Neural progenitor cell (in vitro differentiated cells): ENCODE measurements at regions not wholly inside any gene's neighbourhood (a gene's known extent, or its start where the extent isn't known, plus 50 kb on each side); places are given as distances from the start of the nearest gene placed in this dataset.

ENCODE experiments used
- EZH2 ChIP-seq: fragments of 200-600 bp; sonication (generic); IDR thresholded peaks from 2 replicates; pipeline ENCODE4 v1.6.1; 2017; ENCODE audit warnings: antibody characterized with exemption, mild to moderate bottlenecking, moderate library complexity
- EZH2phosphoT487 ChIP-seq: fragments of 200-600 bp; sonication (generic); IDR thresholded peaks from 2 replicates; pipeline ENCODE4 v1.6.1; 2017; ENCODE audit warnings: antibody characterized with exemption
- TF ChIP-seq, protein P1 (sequence below): fragments of 200-600 bp; sonication (generic); IDR thresholded peaks from 2 replicates; pipeline ENCODE4 v1.5.1; 2017; ENCODE audit warnings: antibody characterized with exemption, mild to moderate bottlenecking

DNA sequence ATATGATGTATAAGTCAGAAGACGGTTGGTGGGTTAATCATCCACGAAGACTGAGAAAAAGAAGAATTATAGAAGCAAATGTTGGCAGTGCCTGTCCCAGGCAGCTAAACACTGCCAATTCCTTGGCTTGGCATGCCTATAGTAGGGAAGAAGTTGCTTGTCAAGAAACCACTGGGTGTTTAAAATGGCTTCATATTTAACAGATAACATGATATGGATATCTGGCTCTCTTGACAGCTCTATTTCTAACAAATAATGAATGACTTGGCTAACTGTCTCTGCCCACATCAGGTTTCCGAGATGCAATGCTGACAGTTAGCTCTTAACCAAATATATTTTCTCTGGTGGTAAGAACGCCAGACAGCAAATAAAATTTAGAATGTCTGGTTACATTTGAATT is 341.7 kb upstream of the KCNMB2 start:
- TF ChIP-seq, protein P1, sequence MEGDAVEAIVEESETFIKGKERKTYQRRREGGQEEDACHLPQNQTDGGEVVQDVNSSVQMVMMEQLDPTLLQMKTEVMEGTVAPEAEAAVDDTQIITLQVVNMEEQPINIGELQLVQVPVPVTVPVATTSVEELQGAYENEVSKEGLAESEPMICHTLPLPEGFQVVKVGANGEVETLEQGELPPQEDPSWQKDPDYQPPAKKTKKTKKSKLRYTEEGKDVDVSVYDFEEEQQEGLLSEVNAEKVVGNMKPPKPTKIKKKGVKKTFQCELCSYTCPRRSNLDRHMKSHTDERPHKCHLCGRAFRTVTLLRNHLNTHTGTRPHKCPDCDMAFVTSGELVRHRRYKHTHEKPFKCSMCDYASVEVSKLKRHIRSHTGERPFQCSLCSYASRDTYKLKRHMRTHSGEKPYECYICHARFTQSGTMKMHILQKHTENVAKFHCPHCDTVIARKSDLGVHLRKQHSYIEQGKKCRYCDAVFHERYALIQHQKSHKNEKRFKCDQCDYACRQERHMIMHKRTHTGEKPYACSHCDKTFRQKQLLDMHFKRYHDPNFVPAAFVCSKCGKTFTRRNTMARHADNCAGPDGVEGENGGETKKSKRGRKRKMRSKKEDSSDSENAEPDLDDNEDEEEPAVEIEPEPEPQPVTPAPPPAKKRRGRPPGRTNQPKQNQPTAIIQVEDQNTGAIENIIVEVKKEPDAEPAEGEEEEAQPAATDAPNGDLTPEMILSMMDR, result no peak
- no peak for TF ChIP-seq EZH2
- TF ChIP-seq EZH2phosphoT487, result no peak
